SK-N-MC (cell line): ENCODE measurements at regions not wholly inside any gene's neighbourhood (a gene's known extent, or its start where the extent isn't known, plus 50 kb on each side); places are given as distances from the start of the nearest gene placed in this dataset.
"Not testable (repeated sequence)": the region's sequence is repeated elsewhere in the genome, so short reads cannot be mapped to it uniquely, and the experiment has no call there.

Source experiments
- DNase-seq: peaks from one replicate; pipeline ENCODE4 v3.0.0-alpha.2; 2011; ENCODE audit warnings: low read depth, low spot score
- H3K27ac ChIP-seq: fragments of 200-600 bp; sonication (generic); 2 replicates; pipeline ENCODE4 v1.5.1; 2016; ENCODE audit warnings: mixed run types
- H3K36me3 ChIP-seq: fragments of 200-600 bp; sonication (generic); 2 replicates; pipeline ENCODE4 v1.6.1; 2017; ENCODE audit warnings: antibody characterized with exemption, low read length, mixed read lengths; ENCODE audit not compliant: insufficient read depth
- H3K4me3 ChIP-seq: fragments of 200-600 bp; sonication (generic); 2 replicates; pipeline ENCODE4 v1.5.1; 2016
- H3K9ac ChIP-seq: fragments of 200-600 bp; sonication (generic); 2 replicates; pipeline ENCODE4 v1.8.0; 2017; ENCODE audit warnings: mixed run types, mixed read lengths; ENCODE audit not compliant: insufficient read length
- H3K9me3 ChIP-seq: fragments of 200-600 bp; sonication (generic); 2 replicates; pipeline ENCODE4 v1.6.1; 2017; ENCODE audit warnings: low read depth, mild to moderate bottlenecking, antibody characterized with exemption, low read length, moderate library complexity, mixed read lengths
- EZH2 ChIP-seq: fragments of 200-600 bp; sonication (generic); IDR thresholded peaks from one replicate; pipeline ENCODE4 v1.6.1; 2017; ENCODE audit warnings: antibody characterized with exemption
- FOXP2 ChIP-seq: optimal IDR thresholded peaks from 2 replicates; pipeline ENCODE3; 2011; ENCODE audit warnings: mild to moderate bottlenecking, moderate library complexity; ENCODE audit not compliant: insufficient read depth; ENCODE audit errors: extremely low read length, control extremely low read depth
- POLR2AphosphoS5 ChIP-seq: IDR thresholded peaks from 2 replicates; pipeline ENCODE4 v1.6.1; 2012; ENCODE audit warnings: mild to moderate bottlenecking, low read depth, low read length, borderline replicate concordance

GRCh38 chr11:97007283-97007682 is 617.5 kb downstream of the JRKL start:
- no peak overlapping the region for H3K27ac ChIP-seq
- DNase-seq: no peak
- H3K4me3 ChIP-seq: no peak overlapping the region
- H3K36me3 ChIP-seq: no peaks in the 10 kb centered on the region
- H3K9me3 ChIP-seq: no peaks in the 10 kb centered on the region
- TF ChIP-seq POLR2AphosphoS5 (no peak), FOXP2 (no peak), EZH2 (no peak)
- no peak overlapping the region for H3K9ac ChIP-seq

DNA sequence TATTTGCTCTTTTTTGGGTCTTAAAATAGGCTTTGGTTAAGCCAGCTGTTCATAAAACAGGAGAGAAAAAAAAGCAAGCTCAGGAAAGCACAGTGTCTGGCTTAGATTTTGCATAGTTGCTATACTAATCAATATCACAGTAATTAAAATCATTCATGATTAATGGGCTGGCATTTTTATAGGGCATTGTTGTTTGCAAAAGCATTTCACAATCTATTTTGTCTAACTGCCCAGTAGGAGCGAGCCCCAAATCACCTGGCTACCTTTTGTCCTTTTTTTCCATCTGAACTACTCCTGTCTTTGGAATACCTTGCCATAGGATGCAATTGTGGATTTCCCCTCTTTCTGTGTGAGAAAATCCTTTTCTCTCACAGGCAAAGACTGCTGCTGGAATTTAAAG is 619.8 kb downstream of the JRKL start:
- Histone ChIP-seq H3K4me3 (no peak overlapping the region), H3K9me3 (no peaks in the 10 kb centered on the region), H3K36me3 (no peaks in the 10 kb centered on the region), H3K27ac (no peak overlapping the region), H3K9ac (no peak overlapping the region)
- DNase-seq: no peak
- TF ChIP-seq EZH2: no peak
- TF ChIP-seq POLR2AphosphoS5: no peak
- TF ChIP-seq FOXP2: no peak

- H3K36me3 ChIP-seq, H3K9ac ChIP-seq, H3K4me3 ChIP-seq, DNase-seq, H3K9me3 ChIP-seq, H3K27ac ChIP-seq: not testable (repeated sequence)
Observed at GRCh38 chr11:97010997-97011396, 621.2 kb downstream of the JRKL start.

DNA sequence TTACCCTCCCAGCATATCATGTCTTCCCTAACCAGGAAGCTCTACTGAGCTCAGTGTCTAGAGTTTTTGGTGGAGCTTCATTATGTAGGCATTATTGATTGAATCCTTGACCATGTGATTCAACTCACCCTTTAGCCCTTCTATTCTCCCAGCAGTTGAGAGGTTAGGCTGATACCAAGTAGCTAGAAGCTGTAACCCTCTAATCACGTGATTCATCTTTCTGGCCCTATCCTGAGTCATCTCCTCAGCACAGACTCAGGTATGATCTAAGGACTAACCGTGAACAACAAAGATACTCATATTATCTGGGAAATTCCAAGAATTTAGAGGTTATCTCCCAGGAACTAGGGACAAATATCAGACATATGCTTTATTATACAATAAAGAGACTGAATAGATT is 625.5 kb downstream of the JRKL start:
- Histone ChIP-seq H3K9me3 (no peaks in the 10 kb centered on the region), H3K27ac (no peak overlapping the region), H3K4me3 (no peak overlapping the region), H3K9ac (no peak overlapping the region), H3K36me3 (no peaks in the 10 kb centered on the region)
- no peak for TF ChIP-seq EZH2
- TF ChIP-seq POLR2AphosphoS5: no peak
- TF ChIP-seq FOXP2: no peak
- DNase-seq: no peak

DNA sequence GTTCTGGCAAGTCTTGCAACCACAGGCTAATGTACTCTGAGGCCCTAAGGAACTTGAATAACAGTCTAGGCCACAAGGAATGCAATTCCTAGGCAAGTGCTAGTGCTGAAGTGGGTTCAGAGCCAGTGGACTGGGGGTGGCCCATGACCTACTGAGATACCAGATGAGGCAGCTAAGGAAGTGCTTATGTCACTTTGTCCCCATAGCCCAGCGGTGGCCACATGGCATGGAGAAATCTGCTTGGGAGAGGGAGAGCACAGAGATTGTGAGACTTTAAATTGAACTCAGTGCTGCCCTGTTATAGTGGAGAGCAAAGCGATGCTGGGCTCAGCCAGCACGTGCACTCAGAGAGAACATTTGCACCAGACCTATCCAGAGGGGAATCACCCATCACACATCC is 629.5 kb downstream of the JRKL start:
- DNase-seq: no peak
- H3K9ac ChIP-seq: no peak overlapping the region
- no peaks in the 10 kb centered on the region for H3K36me3 ChIP-seq
- H3K27ac ChIP-seq: no peak overlapping the region
- TF ChIP-seq EZH2: no peak
- TF ChIP-seq FOXP2: no peak
- no peak for TF ChIP-seq POLR2AphosphoS5
- no peaks in the 10 kb centered on the region for H3K9me3 ChIP-seq
- no peak overlapping the region for H3K4me3 ChIP-seq

GRCh38 chr11:97019754-97020153 is 629.9 kb downstream of the JRKL start:
- Histone ChIP-seq H3K9ac (no peak overlapping the region), H3K9me3 (no peaks in the 10 kb centered on the region), H3K27ac (no peak overlapping the region), H3K4me3 (no peak overlapping the region), H3K36me3 (no peaks in the 10 kb centered on the region)
- TF ChIP-seq FOXP2: no peak
- no peak for TF ChIP-seq POLR2AphosphoS5
- no peak for TF ChIP-seq EZH2
- DNase-seq: no peak

- Histone ChIP-seq H3K9me3 (no peaks in the 10 kb centered on the region), H3K9ac (no peak overlapping the region)
Observed at GRCh38 chr11:97022955-97023354, 633.1 kb downstream of the JRKL start.

GRCh38 chr11:97028836-97029406 is 639.1 kb downstream of the JRKL start:
- H3K27ac ChIP-seq: no peak overlapping the region
- no peak overlapping the region for H3K9ac ChIP-seq
- no peak for DNase-seq
- no peak overlapping the region for H3K4me3 ChIP-seq
- TF ChIP-seq EZH2 (no peak), FOXP2 (no peak), POLR2AphosphoS5 (no peak)
- no peaks in the 10 kb centered on the region for H3K36me3 ChIP-seq
- H3K9me3 ChIP-seq: no peaks in the 10 kb centered on the region

More at GRCh38 chr11:97022955-97023354, 633.1 kb downstream of the JRKL start:
- no peak for DNase-seq
- TF ChIP-seq FOXP2 (no peak), EZH2 (no peak), POLR2AphosphoS5 (no peak)
- no peaks in the 10 kb centered on the region for H3K36me3 ChIP-seq
- no peak overlapping the region for H3K27ac ChIP-seq
- H3K4me3 ChIP-seq: no peak overlapping the region

- H3K9me3 ChIP-seq: no peaks in the 10 kb centered on the region
- no peak overlapping the region for H3K9ac ChIP-seq
- no peak overlapping the region for H3K27ac ChIP-seq
- no peaks in the 10 kb centered on the region for H3K36me3 ChIP-seq
- TF ChIP-seq EZH2 (no peak), FOXP2 (no peak), POLR2AphosphoS5 (no peak)
- DNase-seq: no peak
- no peak overlapping the region for H3K4me3 ChIP-seq
Observed at GRCh38 chr11:97033178-97033577, 643.4 kb downstream of the JRKL start.
